Dendritic cell treated with granulocyte-macrophage colony-stimulating factor and Interleukin-4, amounts not matched to agents 40 ng/mL and 50 ng/mL, for 4 days (primary cell): ENCODE measurements at regions not wholly inside any gene's neighbourhood (a gene's known extent, or its start where the extent isn't known, plus 50 kb on each side); places are given as distances from the start of the nearest gene placed in this dataset.
"Not testable (repeated sequence)": the region's sequence is repeated elsewhere in the genome, so short reads cannot be mapped to it uniquely, and the experiment has no call there.

Experiments used
- H3K27ac Mint-ChIP-seq: one replicate; pipeline ENCODE4 v1.8.0; 2022; ENCODE audit warnings: mild to moderate bottlenecking, mixed read lengths
- H3K27me3 Mint-ChIP-seq: one replicate; pipeline ENCODE4 v1.8.0; 2022; ENCODE audit warnings: mild to moderate bottlenecking, mixed read lengths
- H3K36me3 Mint-ChIP-seq: one replicate; pipeline ENCODE4 v1.8.0; 2022; ENCODE audit warnings: low read depth, mixed read lengths
- H3K4me1 Mint-ChIP-seq: one replicate; pipeline ENCODE4 v1.8.0; 2022; ENCODE audit warnings: low read depth, mixed read lengths
- H3K4me3 Mint-ChIP-seq: one replicate; pipeline ENCODE4 v1.8.0; 2022; ENCODE audit warnings: mild to moderate bottlenecking, moderate library complexity, mixed read lengths
- H3K9me3 Mint-ChIP-seq: one replicate; pipeline ENCODE4 v1.8.0; 2022; ENCODE audit warnings: mixed read lengths
- intact Hi-C: fragments of 100-400 bp; cut with micrococcal nuclease; formaldehyde crosslinking; loops from one replicate; pipeline ENCODE4 v1.15.0; 2022

GRCh38 chr13:55007681-55008080 lies 1979.1 kb downstream of the OLFM4 start:
- Mint-ChIP-seq H3K4me1 (no peaks in the 10 kb centered on the region), H3K27me3 (no peaks in the 10 kb centered on the region), H3K36me3 (no peaks in the 10 kb centered on the region), H3K4me3 (no peak overlapping the region), H3K9me3 (peaks cover 18% of the 10 kb centered on the region), H3K27ac (no peak overlapping the region)
- intact Hi-C loops, result no loop called here

DNA sequence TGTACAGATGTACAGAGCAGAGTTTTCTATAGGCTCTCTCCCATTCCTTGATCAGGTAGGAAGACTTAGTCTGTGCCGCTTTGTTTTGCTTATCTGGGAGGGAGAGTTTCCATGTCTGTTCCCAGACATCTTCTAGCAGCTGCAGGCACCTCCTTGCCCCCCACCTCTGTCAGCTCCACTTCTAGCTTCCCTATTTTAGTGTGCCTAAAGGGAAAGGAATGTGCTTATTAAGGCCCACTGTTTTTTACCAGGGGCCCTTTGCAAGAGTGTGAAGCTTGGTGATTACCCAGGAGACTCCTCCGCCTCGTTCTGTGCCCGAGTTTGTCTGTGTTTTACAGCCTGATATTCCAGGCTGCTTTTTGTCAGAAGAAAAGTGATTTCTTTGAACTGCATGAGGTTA lies 1984.4 kb downstream of the OLFM4 start:
- peaks cover 25% of the 10 kb centered on the region for H3K9me3 Mint-ChIP-seq
- intact Hi-C loops, result no loop called here
- no peak overlapping the region for H3K27ac Mint-ChIP-seq
- no peaks in the 10 kb centered on the region for H3K36me3 Mint-ChIP-seq
- H3K4me1 Mint-ChIP-seq, result no peaks in the 10 kb centered on the region
- H3K27me3 Mint-ChIP-seq, result no peaks in the 10 kb centered on the region
- H3K4me3 Mint-ChIP-seq, result no peak overlapping the region

DNA sequence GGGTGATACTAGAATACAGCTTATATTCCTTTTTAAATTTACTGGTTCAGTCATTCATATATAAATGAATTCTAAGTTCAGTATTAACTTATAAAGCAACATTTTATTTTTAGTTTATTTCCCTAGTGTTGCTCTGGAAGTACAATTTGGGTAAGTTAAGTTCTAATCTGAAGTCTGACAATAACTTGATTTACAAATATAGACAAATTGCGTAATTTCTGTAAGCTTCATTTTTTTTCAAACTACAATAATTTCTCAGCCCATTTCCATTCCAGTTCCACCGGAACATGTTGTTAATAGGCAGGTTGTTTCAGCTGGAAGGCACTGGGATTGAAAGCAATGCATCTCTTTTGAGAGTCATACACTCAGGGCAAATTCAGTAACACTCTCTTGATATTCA lies 2000.7 kb downstream of the OLFM4 start:
- Mint-ChIP-seq H3K27me3 (no peaks in the 10 kb centered on the region), H3K4me1 (no peaks in the 10 kb centered on the region), H3K9me3 (peaks cover 24% of the 10 kb centered on the region), H3K27ac (no peak overlapping the region), H3K36me3 (no peaks in the 10 kb centered on the region), H3K4me3 (no peak overlapping the region)
- intact Hi-C loops, result no loop called here

DNA sequence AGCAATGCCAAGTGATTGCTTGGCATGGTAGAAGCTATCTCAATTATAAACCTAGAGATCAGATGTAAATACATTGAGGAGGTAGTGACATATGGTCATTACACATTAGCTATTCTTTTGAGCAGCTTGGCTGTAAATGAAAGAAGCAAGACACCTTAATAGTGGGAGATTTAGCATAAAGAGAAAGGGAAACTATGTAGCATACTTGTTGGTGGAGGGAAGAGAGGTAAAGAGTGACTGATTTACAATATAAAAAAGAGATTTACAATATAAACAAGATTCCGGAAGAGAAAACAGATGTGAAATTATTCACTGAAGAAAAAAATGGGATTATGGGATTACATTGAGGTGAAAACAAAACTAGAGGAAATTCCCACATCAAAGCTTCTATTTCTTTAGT lies 2009.6 kb downstream of the OLFM4 start:
- intact Hi-C loops, result no loop called here
- Mint-ChIP-seq H3K36me3 (no peaks in the 10 kb centered on the region), H3K4me1 (no peaks in the 10 kb centered on the region), H3K27me3 (no peaks in the 10 kb centered on the region), H3K27ac (no peak overlapping the region), H3K4me3 (no peak overlapping the region), H3K9me3 (no peaks in the 10 kb centered on the region)

GRCh38 chr13:55053891-55054550 lies 2025.4 kb downstream of the OLFM4 start:
- H3K27ac Mint-ChIP-seq, intact Hi-C loops, H3K36me3 Mint-ChIP-seq, H3K27me3 Mint-ChIP-seq, H3K4me3 Mint-ChIP-seq, H3K4me1 Mint-ChIP-seq: not testable (repeated sequence)
- H3K9me3 Mint-ChIP-seq, result peaks cover 44% of the 10 kb centered on the region

- intact Hi-C loops, H3K27me3 Mint-ChIP-seq, H3K36me3 Mint-ChIP-seq, H3K4me3 Mint-ChIP-seq, H3K4me1 Mint-ChIP-seq, H3K27ac Mint-ChIP-seq: not testable (repeated sequence)
- peaks cover 40% of the 10 kb centered on the region for H3K9me3 Mint-ChIP-seq
These were observed 2027.1 kb downstream of the OLFM4 start for GRCh38 chr13:55055666-55056065.

- Mint-ChIP-seq H3K27ac (no peak overlapping the region), H3K36me3 (no peaks in the 10 kb centered on the region), H3K4me3 (no peak overlapping the region), H3K27me3 (no peaks in the 10 kb centered on the region), H3K9me3 (peaks cover 26% of the 10 kb centered on the region), H3K4me1 (no peaks in the 10 kb centered on the region)
- intact Hi-C loops, result no loop called here
These were observed 2034.0 kb downstream of the OLFM4 start for GRCh38 chr13:55062662-55063061.

DNA sequence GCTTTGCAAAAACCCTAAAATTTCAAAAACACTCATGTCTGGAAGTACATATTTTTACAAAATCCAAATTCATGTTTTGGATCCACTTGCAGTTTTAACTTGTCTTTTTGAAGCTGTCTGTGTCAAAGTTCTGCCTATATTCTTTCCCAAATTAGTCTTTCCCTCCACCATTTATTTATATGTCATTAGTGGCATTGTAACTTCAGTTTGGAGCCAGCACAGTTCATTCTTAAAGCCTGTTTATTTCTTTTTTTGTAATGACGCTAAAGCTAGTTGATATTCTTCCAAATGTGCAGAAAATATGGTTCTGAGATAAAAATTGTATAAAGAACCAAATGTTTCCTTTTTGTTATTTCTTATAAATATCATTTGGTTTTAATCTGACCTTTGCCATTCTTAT lies 2039.3 kb downstream of the OLFM4 start:
- intact Hi-C loops, result no loop called here
- no peak overlapping the region for H3K4me3 Mint-ChIP-seq
- no peaks in the 10 kb centered on the region for H3K36me3 Mint-ChIP-seq
- peaks cover under 1% of the 10 kb centered on the region for H3K9me3 Mint-ChIP-seq
- no peaks in the 10 kb centered on the region for H3K4me1 Mint-ChIP-seq
- H3K27me3 Mint-ChIP-seq, result no peaks in the 10 kb centered on the region
- no peak overlapping the region for H3K27ac Mint-ChIP-seq

DNA sequence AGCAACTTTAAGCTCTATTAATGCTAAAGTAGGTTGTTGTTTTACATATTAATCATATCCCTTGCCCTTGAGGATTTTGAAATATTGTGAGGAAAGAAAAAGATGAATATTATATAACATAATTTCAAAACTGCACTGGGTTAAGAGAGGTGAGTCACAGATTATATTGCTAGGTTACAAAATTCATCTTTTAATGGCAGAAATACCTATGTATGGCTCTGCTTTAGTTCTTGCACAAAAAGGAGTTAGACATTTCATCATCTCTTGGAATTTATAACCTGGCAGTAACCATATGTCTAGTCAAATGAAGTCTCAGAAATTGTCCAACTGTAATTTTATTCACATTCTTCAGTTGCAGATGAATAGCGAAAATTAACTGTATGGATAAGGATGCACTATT lies 2041.1 kb downstream of the OLFM4 start:
- no peaks in the 10 kb centered on the region for H3K27me3 Mint-ChIP-seq
- intact Hi-C loops, result no loop called here
- H3K27ac Mint-ChIP-seq, result no peak overlapping the region
- H3K4me1 Mint-ChIP-seq, result no peaks in the 10 kb centered on the region
- H3K4me3 Mint-ChIP-seq, result no peak overlapping the region
- no peaks in the 10 kb centered on the region for H3K9me3 Mint-ChIP-seq
- H3K36me3 Mint-ChIP-seq, result no peaks in the 10 kb centered on the region

DNA sequence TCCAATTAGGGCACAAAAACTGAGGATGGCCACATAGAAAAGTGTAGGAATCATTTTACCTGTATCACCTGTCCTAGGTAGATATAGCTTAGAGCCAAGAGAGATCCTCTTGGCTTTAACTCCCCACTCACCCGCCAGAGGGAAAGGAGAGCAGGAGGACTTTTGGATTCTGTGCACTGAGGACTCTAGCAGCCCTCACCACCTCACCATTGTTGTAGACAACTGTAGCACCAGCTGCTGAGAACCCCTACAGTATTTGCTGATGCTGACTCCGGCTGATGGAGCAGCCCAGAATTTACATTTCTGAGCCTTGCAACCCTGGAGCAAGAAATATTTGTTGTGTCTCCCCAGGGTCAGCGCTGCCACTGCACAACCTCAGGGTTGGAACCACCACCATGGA lies 2044.4 kb downstream of the OLFM4 start:
- H3K27ac Mint-ChIP-seq, result no peak overlapping the region

DNA sequence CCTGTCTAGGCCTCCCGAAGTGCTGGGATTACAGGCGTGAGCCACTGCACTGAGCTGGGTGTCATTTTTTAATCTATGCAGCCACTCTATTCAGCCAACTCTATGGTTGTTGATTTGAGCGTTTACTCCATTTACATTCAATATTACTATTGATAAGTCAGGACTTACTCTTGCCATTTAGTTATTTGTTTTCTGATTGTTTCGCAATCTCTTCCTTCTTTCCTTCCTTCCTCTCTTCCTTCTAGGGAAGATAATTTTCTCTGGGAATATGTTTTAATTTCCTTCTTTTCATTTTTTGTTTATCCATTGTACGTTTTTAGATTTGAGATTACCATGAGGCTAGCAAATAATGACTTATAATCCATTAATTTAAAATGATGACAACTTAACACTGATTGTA lies 2056.0 kb downstream of the OLFM4 start:
- H3K36me3 Mint-ChIP-seq, result no peaks in the 10 kb centered on the region
- H3K4me3 Mint-ChIP-seq, result no peak overlapping the region
- H3K27ac Mint-ChIP-seq, result no peak overlapping the region

More for the DNA sequence above, 2044.4 kb downstream of the OLFM4 start:
- Mint-ChIP-seq H3K4me1 (no peaks in the 10 kb centered on the region), H3K4me3 (no peak overlapping the region), H3K9me3 (no peaks in the 10 kb centered on the region), H3K36me3 (no peaks in the 10 kb centered on the region), H3K27me3 (no peaks in the 10 kb centered on the region)
- intact Hi-C loops, result no loop called here

DNA sequence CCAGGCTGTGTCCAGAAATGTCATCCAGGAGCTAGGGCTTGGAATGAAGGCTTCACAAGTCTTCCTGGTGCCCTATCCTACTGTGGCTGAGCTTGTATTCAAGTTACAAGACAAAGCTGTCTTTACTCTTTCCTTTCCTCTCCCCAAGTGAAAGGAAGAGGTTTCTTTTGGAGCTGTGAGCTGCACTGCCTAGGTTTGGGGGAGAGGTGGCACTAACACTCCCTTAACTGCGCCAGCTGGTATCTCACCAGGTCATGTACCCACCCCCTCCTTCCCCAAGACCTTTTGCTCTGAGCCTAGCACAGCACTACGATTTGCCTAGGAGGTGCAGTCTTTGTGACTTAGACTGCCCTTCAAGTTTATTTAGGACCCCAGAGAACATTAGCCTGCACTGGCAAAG lies 2053.6 kb upstream of the PRR20A start:
- no peaks in the 10 kb centered on the region for H3K4me1 Mint-ChIP-seq
- H3K9me3 Mint-ChIP-seq, result peaks cover 19% of the 10 kb centered on the region
- no peak overlapping the region for H3K4me3 Mint-ChIP-seq
- intact Hi-C loops, result no loop called here
- H3K36me3 Mint-ChIP-seq, result no peaks in the 10 kb centered on the region
- no peaks in the 10 kb centered on the region for H3K27me3 Mint-ChIP-seq
- H3K27ac Mint-ChIP-seq, result no peak overlapping the region

More for the DNA sequence above, 2056.0 kb downstream of the OLFM4 start:
- H3K4me1 Mint-ChIP-seq, result no peaks in the 10 kb centered on the region
- intact Hi-C loops, result no loop called here
- no peaks in the 10 kb centered on the region for H3K27me3 Mint-ChIP-seq
- peaks cover 19% of the 10 kb centered on the region for H3K9me3 Mint-ChIP-seq

DNA sequence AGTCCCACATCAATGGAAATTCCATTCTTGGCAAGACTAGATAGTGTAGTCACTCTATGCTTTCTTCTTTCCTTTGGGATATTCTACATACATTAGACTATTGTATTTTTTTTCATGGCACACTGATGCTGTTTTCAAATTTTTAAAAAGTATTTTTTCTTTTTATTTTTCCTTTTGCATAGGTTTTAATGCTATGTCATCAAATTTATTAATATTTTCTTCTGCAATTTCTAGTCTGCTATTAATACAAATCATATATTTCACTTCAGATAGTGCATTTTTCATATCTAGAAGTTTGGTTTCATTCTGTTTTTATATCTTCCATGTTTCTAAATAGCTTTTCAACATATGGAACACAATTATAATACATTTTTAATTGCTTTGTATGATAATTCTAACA lies 2050.1 kb upstream of the PRR20A start:
- H3K4me1 Mint-ChIP-seq, result no peaks in the 10 kb centered on the region
- H3K36me3 Mint-ChIP-seq, result no peaks in the 10 kb centered on the region
- H3K27ac Mint-ChIP-seq, result no peak overlapping the region
- H3K27me3 Mint-ChIP-seq, result no peaks in the 10 kb centered on the region
- H3K4me3 Mint-ChIP-seq, result no peak overlapping the region
- intact Hi-C loops, result no loop called here
- peaks cover 2% of the 10 kb centered on the region for H3K9me3 Mint-ChIP-seq

GRCh38 chr13:55091172-55091571 lies 2049.5 kb upstream of the PRR20A start:
- Mint-ChIP-seq H3K36me3 (no peaks in the 10 kb centered on the region), H3K9me3 (no peaks in the 10 kb centered on the region), H3K27ac (no peak overlapping the region), H3K4me1 (no peaks in the 10 kb centered on the region), H3K4me3 (no peak overlapping the region), H3K27me3 (no peaks in the 10 kb centered on the region)
- intact Hi-C loops, result no loop called here

DNA sequence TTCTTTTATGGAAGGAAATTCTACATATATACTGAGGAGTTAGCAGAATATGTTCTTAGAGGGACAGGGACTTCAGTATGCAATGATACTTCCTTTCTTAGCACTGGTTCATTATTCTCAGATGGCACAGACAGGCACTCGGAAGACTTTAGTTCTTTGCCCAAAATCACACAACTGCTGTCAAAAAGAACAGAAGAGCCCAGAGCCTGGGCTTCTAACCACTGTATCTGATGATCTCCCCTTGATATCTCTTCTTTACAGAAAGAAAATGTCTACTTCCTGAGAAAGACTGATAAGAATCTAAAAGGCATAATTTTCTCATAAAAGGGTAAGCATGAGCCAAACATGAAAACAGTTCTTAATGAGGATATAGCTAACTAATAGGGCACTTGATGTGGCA lies 2034.2 kb upstream of the PRR20A start:
- Mint-ChIP-seq H3K4me1 (no peaks in the 10 kb centered on the region), H3K4me3 (no peak overlapping the region), H3K27me3 (no peaks in the 10 kb centered on the region), H3K9me3 (no peaks in the 10 kb centered on the region), H3K27ac (no peak overlapping the region), H3K36me3 (no peaks in the 10 kb centered on the region)
- intact Hi-C loops, result no loop called here
